NCI-H146 (cell line): ENCODE measurements at regions not wholly inside any gene's neighbourhood (a gene's known extent, or its start where the extent isn't known, plus 50 kb on each side); places are given as distances from the start of the nearest gene placed in this dataset.

ENCODE experiments used
- DNase-seq: peaks from one replicate; lab custom pipeline; 2025; lab: John Stamatoyannopoulos, UW

DNA sequence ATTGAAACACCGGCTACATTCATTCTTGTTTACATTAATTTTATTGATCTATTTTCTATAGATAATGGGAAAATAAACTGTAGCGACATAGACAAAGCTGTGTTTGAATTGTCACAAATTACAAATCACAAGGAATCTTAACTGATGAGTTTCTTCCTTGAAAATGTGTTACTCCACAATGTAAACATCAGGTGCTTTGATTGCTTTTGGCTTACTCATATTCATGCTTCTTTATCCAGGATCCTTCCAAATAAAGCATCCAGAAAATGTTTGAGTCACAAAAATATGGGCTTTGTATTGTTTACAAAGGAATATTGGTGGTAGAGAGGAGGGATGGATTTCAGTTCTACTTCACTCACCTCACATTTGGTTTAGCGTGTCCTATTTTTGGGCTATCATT, 64.0 kb downstream of the BMP2 start:
- no peak for DNase-seq

- no peak for DNase-seq
Measured at GRCh38 chr20:6832811-6833210, 65.3 kb downstream of the BMP2 start.

DNA sequence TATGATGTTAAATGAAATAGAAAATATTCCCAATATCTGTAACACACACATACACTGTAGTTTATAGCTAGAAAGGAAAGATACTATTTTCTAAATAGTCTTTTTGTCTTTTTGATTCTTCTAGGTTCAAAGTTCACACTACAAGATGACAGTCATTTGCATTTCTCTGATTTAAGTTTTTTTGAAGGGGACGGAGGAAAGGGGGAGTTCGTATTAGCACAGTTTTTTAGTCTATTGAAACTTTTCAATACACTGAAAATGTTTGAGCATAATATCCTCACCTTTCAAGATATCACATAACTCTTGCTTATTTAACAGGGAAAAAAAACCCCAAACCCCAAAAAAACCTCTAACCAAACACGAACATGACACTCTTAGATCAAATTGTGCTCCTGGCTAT, 68.1 kb downstream of the BMP2 start:
- DNase-seq: no peak

GRCh38 chr20:6836821-6837374, 69.4 kb downstream of the BMP2 start:
- DNase-seq: no peak

DNA sequence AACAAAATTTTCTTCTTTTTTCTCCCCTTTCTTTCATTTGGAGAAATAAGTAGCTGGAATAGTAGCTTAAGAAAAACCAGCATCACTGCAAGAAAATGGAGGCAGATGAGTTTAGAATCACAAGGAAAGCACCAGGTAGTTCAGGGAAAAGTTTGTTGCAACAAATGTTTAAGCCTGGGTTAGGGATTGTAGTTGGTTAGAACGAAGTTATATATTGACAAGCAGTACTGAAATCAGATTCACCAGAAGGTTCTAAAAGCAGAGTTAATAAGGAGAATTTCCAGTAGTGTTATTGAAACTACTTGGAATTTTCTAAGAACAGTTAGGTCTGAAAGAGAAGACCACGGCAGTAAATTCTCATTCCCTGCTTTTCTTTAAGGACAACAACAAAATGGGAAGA, 70.2 kb downstream of the BMP2 start:
- no peak for DNase-seq

- peak; percentile 97 for DNase-seq
Measured at GRCh38 chr20:6838181-6838826, 70.8 kb downstream of the BMP2 start.

DNA sequence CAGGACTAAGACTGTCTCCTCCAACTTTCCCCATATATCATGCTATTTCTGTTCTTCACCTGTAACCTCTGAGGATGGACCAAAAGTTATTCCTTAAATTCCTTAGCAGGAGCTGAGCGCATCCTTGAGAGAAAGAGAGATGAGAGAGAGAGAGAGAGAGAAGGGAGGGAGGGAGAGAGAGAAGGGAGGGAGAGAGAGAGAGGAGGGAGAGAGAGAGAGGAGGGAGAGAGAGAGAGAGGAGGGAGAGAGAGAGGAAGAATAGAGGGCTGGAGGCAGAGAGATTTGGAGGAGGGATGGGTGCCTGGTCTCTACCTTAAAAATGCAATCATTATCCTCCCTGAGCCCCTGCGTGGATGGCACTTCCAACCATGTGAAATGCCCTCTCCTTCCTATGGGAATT, 73.6 kb downstream of the BMP2 start:
- DNase-seq: no peak

- no peak for DNase-seq
Measured at GRCh38 chr20:6845141-6845540, 77.7 kb downstream of the BMP2 start.

DNA sequence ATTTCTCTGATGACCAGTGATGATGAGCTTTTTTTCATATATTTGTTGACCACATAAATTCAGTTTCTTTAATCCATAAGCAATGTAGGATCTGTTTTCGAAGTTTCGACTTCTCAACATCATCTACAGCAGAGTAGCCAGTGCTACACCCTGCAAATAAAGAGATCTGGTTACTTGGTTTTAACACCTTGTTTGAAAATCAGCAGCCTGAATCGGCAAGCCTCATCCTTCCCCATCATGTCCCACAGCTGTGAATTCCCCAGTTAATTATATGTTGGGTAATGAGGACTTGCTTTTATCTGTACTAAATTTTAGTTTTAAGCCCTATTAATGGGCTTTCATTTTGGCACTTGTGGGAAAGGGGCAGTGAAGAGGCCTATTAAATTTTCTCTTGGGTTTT, 80.6 kb downstream of the BMP2 start:
- DNase-seq: no peak

- DNase-seq: no peak
Measured at GRCh38 chr20:6848992-6849391, 81.5 kb downstream of the BMP2 start.

DNA sequence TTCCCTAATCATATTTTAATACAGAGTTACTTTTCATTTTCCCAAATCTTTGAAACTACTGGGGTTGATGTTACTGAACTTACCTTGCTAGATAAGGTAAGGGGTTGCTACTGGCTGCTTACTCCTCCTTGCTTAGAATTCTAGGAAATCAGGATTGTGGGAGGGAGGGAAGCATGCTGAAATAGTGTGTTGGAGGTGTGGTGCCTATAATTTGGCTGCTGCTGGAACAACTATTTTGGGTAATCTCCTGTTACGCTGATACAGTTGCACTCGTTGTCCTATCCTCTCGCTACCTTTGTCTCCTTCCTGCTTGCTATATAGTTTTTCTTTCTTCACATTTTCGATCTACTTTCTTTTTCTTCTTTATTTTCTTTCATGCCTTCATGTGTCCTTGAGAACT, 83.7 kb downstream of the BMP2 start:
- DNase-seq: no peak

GRCh38 chr20:6852478-6852877, 85.0 kb downstream of the BMP2 start:
- DNase-seq: no peak

- DNase-seq: no peak
Measured at GRCh38 chr20:6855104-6855503, 87.6 kb downstream of the BMP2 start.

DNA sequence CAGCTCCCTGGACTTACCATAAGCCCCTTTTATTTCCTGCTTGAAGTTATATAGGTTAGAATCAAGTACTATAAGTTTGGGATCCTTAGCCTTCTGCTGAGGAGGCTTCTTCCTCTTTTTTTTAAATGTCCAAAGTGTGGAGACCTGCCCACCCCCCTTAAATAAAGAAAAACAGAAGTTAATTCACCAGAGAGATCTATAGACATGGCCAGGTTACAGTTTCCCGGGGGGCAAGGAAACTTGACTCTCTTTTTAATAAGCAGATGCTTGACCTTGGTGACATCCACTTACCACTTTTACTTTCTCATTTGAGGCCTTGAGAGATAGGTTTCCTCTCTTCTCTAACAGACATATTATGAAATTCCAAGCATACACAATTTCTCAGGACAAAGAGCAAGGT, 88.3 kb downstream of the BMP2 start:
- DNase-seq: no peak

DNA sequence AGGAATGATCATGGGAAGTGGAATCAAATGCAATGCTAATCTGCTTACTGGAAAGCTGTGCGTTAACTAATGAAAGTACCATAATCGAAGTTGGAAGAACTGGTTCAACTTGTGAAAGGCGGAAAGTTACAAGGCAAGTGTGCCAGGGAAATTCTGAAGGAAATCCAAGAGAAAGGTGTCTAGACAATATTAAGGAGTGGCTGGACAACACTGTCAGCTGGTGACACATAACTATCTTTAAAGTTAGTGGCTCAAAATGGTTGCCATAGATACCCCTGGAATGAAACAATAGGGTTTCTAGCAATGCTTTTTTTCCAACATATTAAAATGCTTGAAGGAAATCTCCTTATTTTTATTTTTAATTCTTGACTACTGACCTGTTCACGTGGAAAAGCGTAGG, 90.4 kb downstream of the BMP2 start:
- no peak for DNase-seq

DNA sequence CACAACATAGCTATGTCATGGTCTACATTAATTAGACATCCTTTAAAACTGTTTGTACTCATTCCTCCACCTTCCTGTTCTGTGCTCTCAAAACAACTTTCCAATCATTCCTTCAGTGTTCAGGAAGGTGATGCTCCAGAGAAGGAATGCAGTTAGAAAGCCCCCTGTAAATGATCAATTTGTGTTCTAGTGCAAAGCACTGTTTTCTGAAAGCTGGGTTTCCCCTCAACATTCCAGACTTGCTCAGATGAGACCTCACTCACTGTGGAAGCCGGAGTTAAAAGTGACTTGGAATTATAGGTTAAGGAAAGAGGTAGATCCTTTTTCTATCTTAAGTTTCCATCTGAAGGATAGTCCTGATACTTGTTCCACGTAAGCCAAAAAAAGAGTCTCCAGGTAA, 95.9 kb downstream of the BMP2 start:
- DNase-seq: no peak

DNA sequence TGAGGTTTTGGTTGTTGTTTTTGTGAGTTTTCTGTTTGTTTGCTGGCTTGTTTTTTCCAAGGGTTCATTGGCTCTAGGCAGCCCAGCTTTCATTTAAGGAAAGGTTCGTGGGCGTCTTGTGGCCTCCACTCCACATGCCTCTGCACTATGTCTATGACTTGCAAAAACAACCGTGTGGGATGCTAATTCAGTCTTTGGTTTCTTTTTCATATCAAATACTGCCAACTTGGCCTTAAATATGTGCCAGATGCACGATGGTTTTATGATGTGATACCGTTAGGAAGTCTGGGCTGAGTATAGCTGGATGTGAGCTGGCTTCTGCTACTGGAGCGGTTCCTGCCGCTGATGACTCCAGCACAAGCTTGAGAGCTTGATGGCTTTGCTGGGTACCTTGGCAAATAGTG, 96.3 kb downstream of the BMP2 start:
- no peak for DNase-seq

DNA sequence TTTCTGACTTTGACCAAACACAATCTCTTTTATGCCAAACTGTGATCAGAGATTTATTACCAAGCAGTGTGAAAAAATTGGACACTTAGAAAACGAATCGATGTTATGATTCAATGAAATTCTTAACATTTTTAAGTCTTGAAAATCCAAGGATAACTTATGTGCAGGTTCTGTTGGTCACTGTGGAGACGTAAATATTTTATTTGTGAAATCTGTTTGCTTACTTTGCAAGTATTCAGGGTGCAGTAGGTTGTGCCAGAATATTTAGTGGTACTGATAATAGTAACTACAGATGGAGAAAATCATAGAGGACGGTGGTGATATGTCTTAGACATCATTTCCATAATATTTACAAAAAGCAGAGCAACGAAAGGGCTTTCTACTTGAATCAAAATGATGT, 97.3 kb downstream of the BMP2 start:
- DNase-seq: no peak

GRCh38 chr20:6866741-6867140, 99.3 kb downstream of the BMP2 start:
- DNase-seq: no peak

DNA sequence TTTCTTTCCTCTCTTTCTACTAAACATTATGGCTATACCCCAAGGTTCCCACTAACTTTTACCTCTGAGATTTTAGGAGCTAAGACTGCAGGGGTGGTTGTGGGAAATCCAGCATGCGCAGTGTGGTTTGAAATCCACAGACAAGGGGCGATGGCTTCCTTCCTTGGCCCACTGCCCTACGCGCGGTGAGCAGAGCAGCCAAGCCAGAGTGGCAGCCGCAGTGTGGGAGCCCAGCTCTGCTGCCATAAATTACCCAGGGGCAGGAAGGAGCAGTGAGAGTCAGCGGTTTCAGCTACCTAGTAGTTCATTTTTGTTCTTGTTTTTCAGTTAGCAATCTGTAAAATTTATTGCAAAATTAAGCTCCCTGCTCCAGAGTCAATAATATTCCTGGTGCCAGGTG, 101.4 kb downstream of the BMP2 start:
- no peak for DNase-seq

- no peak for DNase-seq
Measured at GRCh38 chr20:6870559-6870958, 103.1 kb downstream of the BMP2 start.

DNA sequence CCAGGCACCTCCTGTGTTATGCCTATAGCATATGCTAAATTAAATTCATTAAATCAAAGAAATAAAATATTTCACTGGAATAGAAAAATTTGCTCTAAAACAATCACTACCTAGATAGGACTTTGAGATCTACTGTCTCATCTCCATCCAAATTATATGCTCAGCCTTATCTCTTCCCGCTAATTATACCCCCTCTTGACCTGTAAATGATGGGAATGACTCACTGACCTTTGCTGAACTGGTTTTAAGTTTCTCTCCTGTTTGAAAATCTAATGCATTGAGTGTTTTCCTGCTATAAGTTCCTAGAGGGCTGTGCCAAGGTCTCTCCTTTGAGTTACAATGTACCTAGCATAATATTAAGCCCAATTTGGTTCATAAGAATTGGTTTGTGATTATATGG, 110.1 kb downstream of the BMP2 start:
- DNase-seq: peak; percentile 51

GRCh38 chr20:6882561-6883291, 115.2 kb downstream of the BMP2 start:
- no peak for DNase-seq

DNA sequence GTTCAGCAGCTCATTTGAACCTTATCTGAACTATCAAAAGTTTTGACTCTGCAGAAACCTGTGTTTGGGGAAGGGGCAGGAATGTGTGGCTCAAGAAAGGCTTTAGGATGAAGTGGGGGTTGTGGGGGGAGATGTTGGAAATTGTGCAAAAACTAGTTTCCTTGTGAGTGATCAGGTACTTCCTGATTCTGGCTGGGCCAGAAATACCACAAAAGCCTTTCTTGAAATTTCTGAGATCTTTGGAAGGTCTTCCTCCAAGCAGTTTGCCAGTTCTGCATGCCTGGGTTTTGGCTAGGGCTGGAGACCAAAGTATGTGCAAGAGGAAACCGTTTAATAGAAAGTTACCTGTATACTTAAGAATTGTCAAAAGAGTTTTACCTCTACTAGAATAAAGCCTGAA, 116.6 kb downstream of the BMP2 start:
- DNase-seq: no peak
